Stimulated activated CD4-positive, alpha-beta T cell treated with anti-CD3 and anti-CD28 coated beads, TNF-alpha, amount 100 ng/mL, for 1 hour (primary cell): ENCODE measurements at regions not wholly inside any gene's neighbourhood (a gene's known extent, or its start where the extent isn't known, plus 50 kb on each side); places are given as distances from the start of the nearest gene placed in this dataset.

Experiments used
- DNase-seq, 3 donors: peaks; one replicate each; pipeline ENCODE4 v3.0.0-alpha.2; 2020; ENCODE audit warnings: low read depth in 3 of 3, low spot score in 1 of 3

GRCh38 chr9:36763778-36764177 lies 191.1 kb downstream of the MELK start:
- DNase-seq = no peak

- DNase-seq = no peak
Measured at GRCh38 chr9:36764364-36765076, 191.8 kb downstream of the MELK start.

- DNase-seq = no peak
Measured at GRCh38 chr9:36765077-36765390, 192.3 kb downstream of the MELK start.

GRCh38 chr9:36765468-36766341 lies 193.0 kb downstream of the MELK start:
- peak; percentile 73 to 84 (median 84) for DNase-seq

- DNase-seq = no peak
Measured at GRCh38 chr9:36768677-36769076, 196.0 kb downstream of the MELK start.

- no peak for DNase-seq
Measured at GRCh38 chr9:36770025-36770424, 197.3 kb downstream of the MELK start.

GRCh38 chr9:36772449-36773403 lies 200.0 kb downstream of the MELK start:
- DNase-seq = no peak

GRCh38 chr9:36778682-36779081 lies 206.0 kb downstream of the MELK start:
- DNase-seq = no peak

GRCh38 chr9:36779582-36779981 lies 206.9 kb downstream of the MELK start:
- DNase-seq = no peak

GRCh38 chr9:36780186-36780585 lies 207.5 kb downstream of the MELK start:
- DNase-seq = no peak

GRCh38 chr9:36781533-36781932 lies 208.8 kb downstream of the MELK start:
- no peak for DNase-seq
